ENCODE measurements at regions not wholly inside any gene's neighbourhood (a gene's known extent, or its start where the extent isn't known, plus 50 kb on each side); places are given as distances from the start of the nearest gene placed in this dataset.

GRCh38 chr5:97365163-97365845, 182.3 kb upstream of the RIOK2 start:
- no peak overlapping the region for H3K4me2 ChIP-seq (ENCODE audit: low read length)
- no peaks in the 10 kb centered on the region for H3F3A ChIP-seq (ENCODE audit: insufficient read depth, low read length)
- TF ChIP-seq EZH2 (IDR thresholded peaks at IDR 0.05; ENCODE audit: borderline replicate concordance, low read length), result no peak
- H3K27ac ChIP-seq (ENCODE audit: low read depth, low read length, poor library complexity, severe bottlenecking), result no peak overlapping the region
- H3K4me3 ChIP-seq (ENCODE audit: low read depth, low read length, poor library complexity, severe bottlenecking), result no peak overlapping the region
- H3K4me1 ChIP-seq (ENCODE audit: insufficient read depth, low read length, severe bottlenecking), result peaks cover 6% of the 10 kb centered on the region
- no peaks in the 10 kb centered on the region for H3K9me3 ChIP-seq (ENCODE audit: low read length)
- H4K20me1 ChIP-seq (ENCODE audit: insufficient read depth, low read length), result no peaks in the 10 kb centered on the region
- no peak overlapping the region for H2AFZ ChIP-seq (ENCODE audit: low read length)
- H3K27me3 ChIP-seq (ENCODE audit: insufficient read depth, low read length), result no peaks in the 10 kb centered on the region
- H3K9ac ChIP-seq (ENCODE audit: low read length), result no peak overlapping the region
- no peaks in the 10 kb centered on the region for H3K9me2 ChIP-seq (ENCODE audit: low read depth, low read length)
- H3K79me2 ChIP-seq (ENCODE audit: insufficient read depth, low read length), result no peaks in the 10 kb centered on the region
- H3K36me3 ChIP-seq (ENCODE audit: insufficient read depth, low read length), result no peaks in the 10 kb centered on the region

- Histone ChIP-seq H2AFZ (ENCODE audit: low read length) (no peak overlapping the region), H3K9me2 (ENCODE audit: low read depth, low read length) (no peaks in the 10 kb centered on the region), H3K27me3 (ENCODE audit: insufficient read depth, low read length) (no peaks in the 10 kb centered on the region), H3F3A (ENCODE audit: insufficient read depth, low read length) (no peaks in the 10 kb centered on the region), H3K9me3 (ENCODE audit: low read length) (no peaks in the 10 kb centered on the region), H4K20me1 (ENCODE audit: insufficient read depth, low read length) (no peaks in the 10 kb centered on the region), H3K4me2 (ENCODE audit: low read length) (no peak overlapping the region), H3K4me1 (ENCODE audit: insufficient read depth, low read length, severe bottlenecking) (peaks cover 6% of the 10 kb centered on the region), H3K4me3 (ENCODE audit: low read depth, low read length, poor library complexity, severe bottlenecking) (no peak overlapping the region), H3K36me3 (ENCODE audit: insufficient read depth, low read length) (no peaks in the 10 kb centered on the region), H3K27ac (ENCODE audit: low read depth, low read length, poor library complexity, severe bottlenecking) (no peak overlapping the region), H3K79me2 (ENCODE audit: insufficient read depth, low read length) (no peaks in the 10 kb centered on the region), H3K9ac (ENCODE audit: low read length) (no peak overlapping the region)
- TF ChIP-seq CTCF (IDR thresholded peaks at IDR 0.05; ENCODE audit: low read length) (no peak), EZH2 (IDR thresholded peaks at IDR 0.05; ENCODE audit: borderline replicate concordance, low read length) (no peak)
Observed at GRCh38 chr5:97365918-97366317, 182.9 kb upstream of the RIOK2 start.

DNA sequence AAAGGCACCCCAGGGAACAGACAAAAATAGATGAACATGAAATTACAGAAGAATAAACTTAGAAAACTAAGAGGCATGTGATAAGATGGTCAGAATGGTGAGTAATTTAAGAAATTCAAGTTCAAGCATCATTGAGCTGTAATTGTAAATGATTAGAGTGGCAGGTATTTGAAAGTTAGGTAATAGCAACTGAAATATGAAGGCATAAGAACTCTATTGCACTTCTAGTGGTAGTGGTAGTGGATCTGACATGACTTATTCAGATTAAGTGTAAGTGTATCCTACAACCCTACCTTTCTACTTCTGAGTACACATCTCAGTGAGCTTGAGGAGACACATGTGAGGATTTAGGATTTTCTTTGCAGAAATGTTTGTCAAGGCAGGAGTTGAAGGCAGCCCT, 192.9 kb upstream of the RIOK2 start:
- no peaks in the 10 kb centered on the region for H3F3A ChIP-seq (ENCODE audit: insufficient read depth, low read length)
- no peaks in the 10 kb centered on the region for H4K20me1 ChIP-seq (ENCODE audit: insufficient read depth, low read length)
- TF ChIP-seq EZH2 (IDR thresholded peaks at IDR 0.05; ENCODE audit: borderline replicate concordance, low read length) (no peak), CTCF (IDR thresholded peaks at IDR 0.05; ENCODE audit: low read length) (no peak)
- H3K9me3 ChIP-seq (ENCODE audit: low read length), result no peaks in the 10 kb centered on the region
- H3K9me2 ChIP-seq (ENCODE audit: low read depth, low read length), result no peaks in the 10 kb centered on the region
- no peak overlapping the region for H3K4me2 ChIP-seq (ENCODE audit: low read length)
- no peaks in the 10 kb centered on the region for H3K27me3 ChIP-seq (ENCODE audit: insufficient read depth, low read length)
- H2AFZ ChIP-seq (ENCODE audit: low read length), result no peak overlapping the region
- H3K27ac ChIP-seq (ENCODE audit: low read depth, low read length, poor library complexity, severe bottlenecking), result no peak overlapping the region
- H3K9ac ChIP-seq (ENCODE audit: low read length), result no peak overlapping the region
- H3K36me3 ChIP-seq (ENCODE audit: insufficient read depth, low read length), result no peaks in the 10 kb centered on the region
- no peaks in the 10 kb centered on the region for H3K4me1 ChIP-seq (ENCODE audit: insufficient read depth, low read length, severe bottlenecking)
- H3K79me2 ChIP-seq (ENCODE audit: insufficient read depth, low read length), result no peaks in the 10 kb centered on the region
- H3K4me3 ChIP-seq (ENCODE audit: low read depth, low read length, poor library complexity, severe bottlenecking), result no peak overlapping the region

DNA sequence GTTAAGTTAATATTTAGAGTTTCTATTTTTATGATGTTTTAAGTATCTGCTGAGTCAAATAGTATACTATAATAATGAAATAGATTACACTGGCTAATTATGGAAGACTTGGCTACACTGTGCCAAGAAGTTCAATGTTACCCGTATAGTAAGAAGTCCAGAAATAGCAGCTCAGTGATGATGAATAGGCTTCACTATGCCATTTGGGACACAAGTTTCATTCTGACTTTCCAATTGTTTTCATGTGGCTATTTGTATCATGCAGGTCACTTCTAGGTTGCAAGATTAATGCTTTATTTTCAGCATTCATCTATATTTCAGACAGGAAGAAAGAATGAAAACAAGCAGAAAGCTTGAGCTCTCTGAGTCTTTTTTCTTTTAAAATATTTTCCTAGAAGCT, 194.5 kb upstream of the RIOK2 start:
- H2AFZ ChIP-seq (ENCODE audit: low read length), result no peak overlapping the region
- H3K36me3 ChIP-seq (ENCODE audit: insufficient read depth, low read length), result no peaks in the 10 kb centered on the region
- no peak overlapping the region for H3K27ac ChIP-seq (ENCODE audit: low read depth, low read length, poor library complexity, severe bottlenecking)
- H3F3A ChIP-seq (ENCODE audit: insufficient read depth, low read length), result no peaks in the 10 kb centered on the region
- H3K79me2 ChIP-seq (ENCODE audit: insufficient read depth, low read length), result no peaks in the 10 kb centered on the region
- no peaks in the 10 kb centered on the region for H3K27me3 ChIP-seq (ENCODE audit: insufficient read depth, low read length)
- H3K9ac ChIP-seq (ENCODE audit: low read length), result no peak overlapping the region
- TF ChIP-seq EZH2 (IDR thresholded peaks at IDR 0.05; ENCODE audit: borderline replicate concordance, low read length) (no peak), CTCF (IDR thresholded peaks at IDR 0.05; ENCODE audit: low read length) (no peak)
- H3K4me2 ChIP-seq (ENCODE audit: low read length), result no peak overlapping the region
- no peak overlapping the region for H3K4me3 ChIP-seq (ENCODE audit: low read depth, low read length, poor library complexity, severe bottlenecking)
- no peaks in the 10 kb centered on the region for H4K20me1 ChIP-seq (ENCODE audit: insufficient read depth, low read length)
- H3K9me3 ChIP-seq (ENCODE audit: low read length), result no peaks in the 10 kb centered on the region
- H3K4me1 ChIP-seq (ENCODE audit: insufficient read depth, low read length, severe bottlenecking), result no peaks in the 10 kb centered on the region
- no peaks in the 10 kb centered on the region for H3K9me2 ChIP-seq (ENCODE audit: low read depth, low read length)

Data from OCI-LY1 (cell line).